Ureter (tissue), 1 donor: ENCODE measurements at regions not wholly inside any gene's neighbourhood (a gene's known extent, or its start where the extent isn't known, plus 50 kb on each side); places are given as distances from the start of the nearest gene placed in this dataset.

Source experiments
- DNase-seq: peaks from one replicate; pipeline ENCODE4 v3.0.0-alpha.2; 2020; ENCODE audit warnings: low spot score
- donor health status: DM: yes; HTN: yes; CAD: no.

DNA sequence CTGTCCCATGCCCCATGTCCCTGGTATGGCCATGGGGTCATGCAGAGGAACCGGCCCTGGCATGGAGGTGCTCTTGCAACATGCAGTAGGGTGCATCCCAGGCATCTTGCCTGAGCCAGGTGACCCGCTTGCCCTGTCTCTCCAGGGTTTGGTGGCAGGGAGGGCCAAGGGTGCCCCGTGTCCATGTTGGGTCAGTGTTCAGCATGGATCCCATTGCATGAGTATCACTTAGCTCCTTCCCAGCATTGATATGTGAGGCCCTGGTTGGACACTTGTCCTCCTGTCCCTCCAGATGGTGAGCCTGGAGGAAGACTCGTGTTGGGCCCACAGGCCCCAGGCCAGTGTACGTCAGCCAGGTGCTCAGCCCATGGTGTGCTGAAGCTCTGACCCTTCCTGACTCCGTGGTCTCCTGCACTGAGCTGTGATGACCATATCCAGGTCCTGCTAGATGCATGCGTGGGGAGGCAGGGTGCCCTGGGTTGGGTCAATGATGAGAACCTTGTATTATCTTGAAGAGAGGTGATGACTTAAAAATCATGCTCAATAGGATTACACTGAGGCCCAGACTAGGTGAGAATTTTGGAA lies 205.0 kb downstream of the UBE3A start:
- DNase-seq: no peak

DNA sequence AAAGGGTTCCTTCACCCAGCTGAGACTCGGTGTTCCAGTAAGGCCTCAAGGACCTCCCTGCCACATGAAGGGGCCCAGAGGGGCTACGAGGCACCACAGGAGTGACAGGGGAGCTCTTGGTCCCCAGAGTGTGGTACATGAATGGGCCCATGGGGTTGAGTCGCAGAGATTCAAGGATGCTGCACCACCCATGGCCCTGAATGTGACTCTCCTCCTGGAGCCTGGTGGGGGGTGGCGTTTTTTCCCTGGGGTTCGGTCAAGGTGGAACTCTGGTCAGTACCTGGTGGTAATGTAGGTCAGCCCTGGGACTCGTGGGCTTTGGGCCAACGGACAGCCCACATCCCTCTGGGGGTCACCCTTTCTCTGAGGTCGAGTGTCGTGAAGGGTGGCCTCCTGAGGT lies 204.0 kb downstream of the UBE3A start:
- no peak for DNase-seq

DNA sequence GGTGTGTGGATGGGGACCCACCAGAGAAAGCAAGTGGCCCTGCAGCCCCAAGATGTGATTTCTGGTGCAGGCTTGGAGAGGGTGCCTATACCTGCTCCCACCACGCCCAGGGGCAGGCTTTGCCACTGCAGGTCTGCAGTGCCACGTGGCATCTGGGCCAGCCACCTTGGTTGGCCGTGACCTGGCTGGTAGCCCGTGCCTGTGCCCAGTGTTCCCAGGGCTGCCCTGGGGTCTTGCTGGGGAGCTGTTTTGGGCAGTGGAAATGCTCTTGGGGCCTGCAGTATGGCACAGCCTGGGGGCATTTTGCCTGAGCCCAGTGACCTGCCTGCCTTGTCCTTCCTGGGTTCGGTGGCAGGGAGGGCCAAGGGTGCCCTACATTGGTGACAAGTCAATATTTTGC lies 203.4 kb downstream of the UBE3A start:
- no peak for DNase-seq

DNA sequence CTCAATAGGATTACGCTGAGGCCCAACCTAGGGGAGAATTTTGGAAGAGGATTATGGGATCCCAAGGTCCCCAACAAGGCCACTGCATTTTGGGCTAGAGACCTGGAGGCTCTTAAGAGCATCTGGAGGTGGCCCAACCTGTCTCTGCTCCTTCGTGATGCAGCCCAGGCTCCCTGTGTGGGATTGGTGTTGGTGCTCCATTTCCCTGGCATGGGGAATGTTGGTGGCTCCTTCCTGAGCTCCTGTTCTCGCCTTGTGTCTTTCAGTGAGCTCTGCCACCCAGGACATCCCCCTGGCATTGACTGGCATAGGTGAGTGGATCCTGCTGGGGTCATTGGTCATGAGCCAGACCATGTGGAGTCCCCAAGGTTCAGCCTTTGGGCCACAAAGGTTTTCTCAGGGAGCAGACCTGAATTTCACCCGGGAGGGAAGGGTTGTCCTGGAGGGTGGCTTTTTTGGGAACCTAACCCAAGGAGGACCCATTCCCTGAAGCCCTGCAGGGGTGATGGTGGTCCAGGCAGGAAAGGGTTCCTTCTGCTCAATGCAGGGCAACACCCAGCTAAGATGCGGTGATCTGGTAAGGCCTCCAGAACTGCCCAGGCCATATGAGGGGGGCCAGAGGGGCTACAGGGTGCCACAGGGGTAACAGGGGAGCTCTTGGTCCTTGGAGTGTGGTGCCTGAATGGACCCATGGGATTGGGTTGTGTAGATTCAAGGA lies 202.5 kb downstream of the UBE3A start:
- no peak for DNase-seq

DNA sequence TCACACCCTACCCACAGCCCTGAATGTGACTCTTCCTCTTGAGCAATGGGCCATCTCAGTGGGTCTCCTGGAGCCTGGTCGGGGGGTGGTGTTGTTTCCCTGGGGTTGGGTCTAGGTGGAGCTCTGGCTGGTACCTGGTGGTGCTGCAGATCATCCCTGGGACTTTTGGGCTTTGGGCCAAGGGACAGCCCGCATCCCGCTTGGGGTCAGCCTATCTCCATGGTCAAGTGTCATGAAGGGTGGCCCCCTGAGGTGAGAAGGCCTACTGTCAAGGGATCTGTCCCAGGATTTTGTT lies 202.0 kb downstream of the UBE3A start:
- no peak for DNase-seq

DNA sequence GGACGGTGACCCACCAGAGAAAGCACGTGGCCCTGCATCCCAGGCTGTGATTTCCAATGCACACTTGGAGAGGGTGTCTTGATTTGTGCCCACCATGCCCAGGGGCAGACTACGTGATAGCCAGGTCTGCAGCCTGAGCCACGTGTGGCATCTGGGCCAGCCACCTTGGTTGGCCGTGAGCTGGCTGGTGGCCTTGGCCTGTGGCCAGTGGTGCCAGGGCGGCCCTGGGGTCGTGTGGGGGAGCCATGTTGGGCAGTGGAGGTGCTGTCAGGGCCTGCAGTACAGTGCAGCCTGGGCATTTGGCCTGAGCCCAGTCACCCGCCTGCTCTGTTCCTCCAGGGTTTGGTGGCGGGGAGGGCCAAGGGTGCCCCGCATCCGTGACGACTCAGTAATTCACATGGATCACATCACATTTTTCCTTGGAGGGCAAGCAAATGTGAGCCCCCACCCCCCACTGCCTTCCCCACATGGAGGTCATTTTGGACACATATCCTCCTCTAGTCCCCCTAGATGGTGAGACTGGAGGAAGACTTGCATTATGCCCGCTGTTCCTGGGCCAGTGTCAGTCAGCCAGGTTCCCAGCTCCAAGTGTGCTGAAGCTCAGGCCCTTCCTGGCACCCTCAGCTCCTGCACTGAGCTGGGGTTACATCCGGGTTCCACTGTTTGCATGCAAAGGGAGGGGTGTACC lies 201.4 kb downstream of the UBE3A start:
- no peak for DNase-seq

DNA sequence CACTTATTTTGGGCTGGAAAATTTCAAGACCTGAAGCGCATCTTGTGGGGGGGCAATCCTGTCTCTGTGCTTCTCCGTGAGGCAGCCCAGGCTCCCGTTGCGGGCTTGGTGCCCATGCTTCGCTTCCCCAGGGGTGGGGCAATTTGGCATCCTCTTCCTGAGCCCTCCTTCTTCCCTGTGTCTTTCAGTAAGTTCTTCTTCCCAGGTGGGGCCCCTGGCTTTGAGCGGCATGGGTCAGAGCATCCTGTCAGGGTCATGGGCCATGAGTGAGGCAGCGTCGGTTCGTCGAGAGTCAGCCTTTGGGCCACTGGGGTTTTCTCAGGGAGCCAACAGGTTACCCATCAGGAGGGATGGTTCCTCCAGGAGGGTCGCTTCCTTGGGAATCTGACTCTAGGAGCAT lies 200.7 kb downstream of the UBE3A start:
- no peak for DNase-seq

DNA sequence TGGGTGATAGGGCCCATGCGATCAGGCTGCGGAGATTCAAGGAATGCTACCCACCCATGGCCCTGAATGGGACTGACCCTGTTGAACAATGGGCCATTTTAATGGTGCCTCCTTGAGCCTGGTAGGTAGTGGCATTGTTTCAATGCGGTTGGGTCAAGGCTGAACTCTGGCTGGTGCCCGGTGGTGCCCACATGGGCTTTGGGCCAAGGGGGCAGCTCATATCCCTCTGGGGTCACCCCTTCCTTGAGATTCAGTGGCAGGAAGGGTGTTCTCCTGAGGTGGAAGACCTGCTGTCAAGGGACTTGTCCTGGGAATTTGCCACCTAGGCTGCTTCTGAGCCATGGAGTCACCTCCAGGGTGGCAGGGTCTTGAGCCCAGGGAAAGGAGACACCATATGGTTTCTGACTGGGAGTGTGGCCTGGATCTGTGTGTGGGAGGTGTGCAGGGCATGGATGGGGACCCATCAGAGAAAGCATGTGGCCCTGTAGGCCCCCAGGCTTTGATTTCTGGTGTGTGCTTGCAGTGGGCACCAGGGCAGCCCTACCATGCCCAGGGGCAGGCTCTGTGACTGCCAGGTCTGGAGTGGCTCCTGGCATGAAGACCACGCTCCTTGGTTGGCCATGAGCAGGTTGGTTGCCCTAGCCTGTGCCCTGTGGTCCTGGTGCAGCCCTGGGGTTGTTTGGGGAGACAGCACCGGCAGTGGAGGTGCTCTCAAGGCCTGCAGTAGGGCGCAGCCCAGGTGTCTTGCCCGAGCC lies 199.9 kb downstream of the UBE3A start:
- no peak for DNase-seq

DNA sequence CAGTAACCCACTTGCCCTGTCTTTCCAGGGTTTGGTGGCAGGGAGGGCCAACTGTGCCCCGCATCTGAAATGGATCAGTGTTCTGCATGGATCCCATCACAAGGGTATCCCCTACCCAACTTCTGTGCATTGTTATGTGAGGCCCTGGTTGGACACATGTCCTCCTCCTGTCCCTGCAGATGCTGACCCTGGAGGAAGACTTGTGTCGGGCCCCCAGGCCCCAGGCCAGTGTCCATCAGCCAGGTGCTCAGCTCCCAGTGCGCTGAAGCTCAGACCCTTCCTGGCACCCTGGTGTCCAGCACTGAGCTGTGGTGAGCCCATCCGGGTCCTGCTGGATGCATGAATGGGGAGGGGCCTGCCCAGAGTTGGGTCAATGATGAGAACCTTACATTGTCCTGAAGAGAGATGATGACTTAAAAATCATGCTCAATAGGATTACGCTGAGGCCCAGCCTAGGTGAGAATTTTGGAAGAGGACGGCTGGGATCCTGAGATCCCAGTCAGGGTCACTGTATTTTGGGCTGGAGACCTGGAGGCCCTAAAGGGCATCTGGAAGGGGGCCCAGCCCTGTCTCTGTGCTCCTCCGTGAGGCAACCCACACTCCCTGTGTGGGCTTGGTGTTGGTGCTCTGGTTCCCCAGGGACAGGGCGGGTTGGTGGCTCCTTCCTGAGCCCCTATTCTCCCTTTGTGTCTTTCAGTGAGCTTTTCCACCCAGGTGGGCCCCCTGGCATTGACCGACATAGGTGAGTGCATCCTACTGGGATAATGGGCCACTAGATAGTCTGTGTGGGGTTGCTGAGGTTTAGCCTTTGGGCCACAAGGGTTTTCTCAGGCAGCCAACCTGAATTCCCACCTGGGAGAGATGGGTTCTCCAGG lies 199.1 kb downstream of the UBE3A start:
- no peak for DNase-seq

DNA sequence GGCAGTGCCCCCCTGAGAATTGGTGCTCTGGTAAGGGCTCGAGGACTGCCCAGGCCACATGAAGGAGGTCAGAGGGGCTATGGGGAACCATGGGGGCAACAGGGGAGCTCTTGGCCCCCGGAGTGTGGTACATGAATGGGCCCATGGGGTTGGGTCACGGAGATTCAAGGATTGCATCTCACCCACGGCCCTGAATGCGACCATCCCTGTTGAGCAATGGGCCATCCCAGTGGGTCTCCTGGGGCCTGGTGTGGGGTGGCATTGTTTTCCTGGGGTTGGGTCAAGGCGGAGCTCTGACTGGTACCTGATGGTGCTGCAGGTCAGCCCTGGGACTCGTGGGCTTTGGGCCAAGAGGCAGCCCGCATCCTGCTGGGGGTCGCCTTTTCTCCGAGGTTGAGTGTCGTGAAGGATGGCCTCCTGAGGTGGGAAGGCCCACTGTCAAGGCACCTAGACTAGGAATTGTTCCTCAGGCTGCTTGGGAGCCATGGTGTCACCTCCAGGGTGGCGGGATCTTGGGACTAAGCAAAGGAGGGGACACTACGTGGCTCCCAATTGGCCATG lies 198.3 kb downstream of the UBE3A start:
- DNase-seq: no peak

DNA sequence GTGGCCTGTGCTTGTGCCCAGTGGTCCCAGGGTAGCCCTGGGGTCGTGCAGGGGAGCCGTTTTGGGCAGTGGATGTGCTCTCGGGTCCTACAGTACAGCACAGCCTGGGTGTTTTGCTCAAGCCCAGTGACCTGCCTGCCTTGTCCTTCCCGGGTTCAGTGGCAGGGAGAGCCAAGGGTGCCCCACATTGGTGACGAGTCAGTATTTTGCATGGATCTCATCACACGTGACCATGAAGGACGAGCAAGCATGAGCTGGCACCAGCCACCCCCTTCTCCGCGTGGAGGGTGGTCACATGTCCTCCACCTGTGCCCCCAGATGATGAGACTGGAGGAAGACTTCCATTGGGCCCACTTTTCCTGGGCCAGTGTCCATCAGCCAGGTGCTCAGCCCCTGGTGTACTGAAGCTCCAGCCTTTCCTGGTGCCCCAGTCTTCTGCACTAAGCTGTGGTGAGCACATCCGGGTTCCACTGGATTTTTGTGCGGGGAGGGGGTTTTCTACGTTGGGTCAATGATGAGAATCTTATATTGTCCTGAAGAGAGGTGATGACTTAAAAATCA lies 197.5 kb downstream of the UBE3A start:
- no peak for DNase-seq

DNA sequence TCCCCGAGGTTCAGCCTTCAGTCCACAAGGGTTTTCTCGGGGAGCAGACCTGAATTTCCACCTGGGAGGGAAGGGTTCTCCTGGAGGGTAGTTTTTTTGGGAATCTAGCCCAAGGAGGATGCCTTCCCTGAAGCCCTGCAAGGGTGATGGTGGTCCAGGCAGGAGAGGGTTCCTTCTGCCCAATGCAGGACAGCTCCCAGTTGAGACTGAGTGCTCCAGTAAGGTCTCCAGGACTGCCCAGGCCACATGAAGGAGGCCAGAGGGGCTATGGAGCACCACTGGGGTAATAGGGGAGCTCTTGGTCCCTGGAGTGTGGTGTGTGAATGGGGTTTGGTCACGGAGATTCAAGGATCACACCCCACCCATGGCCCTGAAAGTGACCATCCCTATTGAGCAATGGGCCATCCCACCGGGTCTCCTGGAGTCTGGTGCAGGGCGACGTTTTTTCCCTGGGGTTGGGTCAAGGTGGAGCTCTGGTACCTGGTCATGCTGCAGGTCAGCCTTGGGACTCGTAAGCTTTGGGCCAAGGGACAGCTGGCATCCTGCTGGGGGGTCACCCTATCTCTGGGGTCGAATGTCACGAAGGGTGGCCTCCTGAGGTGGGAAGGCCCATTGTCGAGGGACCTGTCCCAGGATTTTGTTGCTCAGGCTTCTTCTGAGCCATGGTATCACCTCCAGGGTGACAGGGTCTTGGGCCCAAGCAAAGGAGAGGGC lies 196.5 kb downstream of the UBE3A start:
- peak; percentile 41 for DNase-seq

DNA sequence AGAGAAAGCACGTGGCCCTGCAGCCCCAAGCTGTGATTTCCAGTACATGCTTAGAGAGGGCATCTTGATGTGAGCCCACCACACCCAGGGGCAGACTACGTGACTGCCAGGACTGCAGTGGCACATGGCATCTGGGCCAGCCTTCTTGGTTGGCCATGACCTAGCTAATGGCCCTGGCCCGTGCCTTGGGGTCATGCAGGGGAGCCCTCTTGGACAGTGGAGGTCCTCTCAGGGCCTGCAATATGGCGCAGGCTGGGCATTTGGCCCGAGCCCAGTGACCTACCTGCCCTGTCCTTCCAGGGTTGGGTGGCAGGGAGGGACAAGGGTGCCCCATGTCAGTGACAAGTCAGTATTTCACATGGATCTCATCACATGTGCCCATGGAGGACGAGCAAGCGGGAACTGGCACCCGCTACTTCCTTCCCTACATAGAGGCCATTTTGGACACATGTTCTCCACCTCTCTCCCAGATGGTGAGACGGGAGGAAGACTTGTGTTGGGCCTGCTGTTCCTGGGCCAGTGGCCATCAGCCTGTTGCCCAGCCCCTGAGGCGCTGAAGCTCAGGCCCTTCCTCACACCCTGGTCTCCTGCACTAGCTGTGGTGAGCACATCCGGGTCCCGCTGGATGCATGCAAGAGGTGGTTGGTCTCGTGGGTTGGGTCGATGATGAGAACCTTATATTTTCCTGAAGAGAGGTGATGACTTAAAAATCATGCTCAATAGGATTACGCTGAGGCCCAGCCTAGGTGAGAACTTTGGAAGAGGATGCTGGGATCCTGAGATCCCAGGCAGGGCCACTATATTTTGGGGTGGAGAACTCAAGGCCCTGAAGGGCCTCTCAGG lies 195.6 kb downstream of the UBE3A start:
- no peak for DNase-seq

DNA sequence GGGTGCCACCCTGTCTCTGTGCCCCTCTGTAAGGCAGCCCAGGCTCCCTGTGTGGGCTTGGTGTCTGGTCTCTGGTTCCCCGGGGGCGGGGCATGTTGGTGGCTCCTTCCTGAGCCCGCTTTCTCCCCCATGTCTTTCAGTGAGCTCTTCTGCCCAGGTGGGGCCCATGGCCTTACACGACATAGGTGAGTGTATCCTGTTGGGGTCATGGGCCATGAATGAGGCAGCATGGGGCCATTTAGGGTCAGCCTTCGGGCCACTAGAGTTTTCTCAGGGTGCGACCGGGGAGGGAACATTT lies 195.1 kb downstream of the UBE3A start:
- no peak for DNase-seq

DNA sequence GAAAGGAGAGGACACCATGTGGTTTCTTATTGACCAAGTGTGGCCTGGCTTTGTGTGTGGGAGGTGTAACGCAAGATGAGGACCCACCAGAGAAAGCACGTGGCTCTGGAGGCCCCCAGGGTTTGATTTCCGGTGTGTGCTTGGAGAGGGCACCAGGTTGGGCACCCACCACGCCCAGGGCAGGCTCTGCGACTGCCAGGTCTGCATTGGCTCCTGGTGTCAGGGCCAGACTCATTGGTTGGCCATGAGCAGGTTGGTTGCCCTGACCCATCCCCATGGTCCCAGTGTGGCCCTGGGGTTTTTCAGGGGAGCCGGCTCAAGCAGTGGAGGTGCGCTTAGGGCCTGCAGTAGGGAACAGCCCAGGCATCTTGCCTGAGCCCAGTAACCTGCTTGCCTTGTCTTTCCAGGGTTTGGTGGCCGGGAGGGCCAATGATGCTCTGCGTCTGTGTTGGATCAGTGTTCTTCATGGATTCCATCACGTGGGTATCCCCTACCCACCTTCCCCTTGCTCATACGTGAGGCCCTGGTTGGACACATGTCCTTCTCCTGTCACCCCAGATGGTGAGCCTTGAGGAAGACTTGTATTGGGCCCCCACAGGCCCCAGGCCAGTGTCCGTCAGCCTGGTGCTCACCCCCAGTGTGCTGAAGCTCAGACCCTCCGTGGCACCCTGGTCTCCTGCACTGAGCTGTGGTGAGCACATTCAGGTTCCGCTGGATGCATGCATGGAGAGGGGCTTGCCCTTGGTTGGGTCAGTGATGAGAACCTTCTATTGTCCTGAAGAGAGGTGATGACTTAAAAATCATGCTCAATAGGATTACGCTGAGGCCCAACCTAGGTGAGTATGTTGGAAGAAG lies 193.9 kb downstream of the UBE3A start:
- peak; percentile 36 for DNase-seq

DNA sequence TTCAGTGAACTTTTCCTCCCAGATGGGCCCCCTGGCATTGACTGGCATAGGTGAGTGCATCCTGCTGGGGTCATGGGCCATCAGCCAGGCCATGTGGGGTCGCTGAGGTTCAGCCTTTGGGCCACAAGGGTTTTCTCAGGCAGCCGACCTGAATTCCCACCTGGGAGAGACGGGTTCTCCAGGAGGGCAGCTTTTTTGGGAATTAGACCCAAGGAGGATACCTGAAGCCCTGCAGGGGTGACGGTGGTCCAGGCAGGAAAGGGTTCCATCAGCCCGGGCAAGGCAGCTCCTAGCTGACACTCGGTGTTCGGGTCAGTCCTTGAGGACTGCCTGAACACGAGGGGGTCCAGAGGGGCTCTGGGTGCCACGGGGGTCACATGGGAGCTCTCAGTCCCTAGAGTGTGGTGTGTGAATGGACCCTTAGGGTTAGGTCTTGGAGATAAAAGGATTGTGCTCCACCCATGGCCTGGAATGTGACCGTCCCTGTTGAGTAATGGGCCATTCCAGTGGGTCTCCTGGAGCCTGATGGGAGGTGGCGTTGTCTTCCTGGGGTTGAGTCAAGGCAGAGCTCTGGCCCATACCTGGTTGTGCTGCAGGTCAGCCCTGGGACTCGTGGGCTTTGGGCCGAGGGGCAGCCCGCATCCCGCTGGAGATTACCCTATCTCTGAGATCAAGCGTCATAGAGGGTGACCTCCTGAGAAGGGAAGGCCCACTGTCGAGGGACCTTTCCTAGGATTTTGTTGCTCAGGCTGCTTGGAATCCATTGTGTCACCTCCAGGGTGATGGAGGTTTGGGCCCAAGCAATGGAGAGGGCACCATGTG lies 192.8 kb downstream of the UBE3A start:
- no peak for DNase-seq

DNA sequence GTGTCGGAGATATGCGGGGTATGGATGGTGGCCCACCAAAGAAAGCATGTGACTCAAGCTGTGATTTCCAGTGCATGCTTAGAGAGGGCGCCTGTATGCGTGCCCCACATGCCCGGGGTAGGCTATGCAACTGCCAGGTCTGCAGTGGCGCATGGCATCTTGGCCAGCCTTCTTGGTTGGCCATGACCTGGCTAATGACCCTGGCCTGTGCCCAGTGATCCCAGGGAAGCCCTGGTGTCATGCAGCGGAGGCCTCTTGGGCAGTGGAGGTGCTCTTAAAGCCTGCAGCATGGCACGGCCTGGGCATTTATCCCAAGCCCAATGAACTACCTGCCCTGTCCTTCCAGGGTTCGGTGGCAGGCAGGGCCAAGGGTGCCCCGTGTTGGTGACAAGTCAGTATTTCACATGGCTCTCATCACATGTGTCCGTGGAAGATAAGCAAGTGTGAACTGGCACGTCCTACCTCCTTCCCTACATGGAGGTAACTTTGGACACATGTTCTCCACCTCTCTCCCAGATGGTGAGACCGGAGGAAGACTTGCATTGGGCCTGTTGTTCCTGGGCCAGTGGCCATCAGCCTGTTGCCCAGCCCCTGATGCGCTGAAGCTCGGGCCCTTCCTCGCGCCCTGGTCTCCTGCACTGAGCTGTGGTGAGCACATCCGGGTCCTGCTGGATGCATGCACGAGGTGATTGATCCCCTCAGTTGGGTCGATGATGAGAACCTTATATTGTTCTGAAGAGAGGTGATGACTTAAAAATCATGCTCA lies 192.0 kb downstream of the UBE3A start:
- no peak for DNase-seq
